ENCODE measurements at regions not wholly inside any gene's neighbourhood (a gene's known extent, or its start where the extent isn't known, plus 50 kb on each side); places are given as distances from the start of the nearest gene placed in this dataset.

DNA sequence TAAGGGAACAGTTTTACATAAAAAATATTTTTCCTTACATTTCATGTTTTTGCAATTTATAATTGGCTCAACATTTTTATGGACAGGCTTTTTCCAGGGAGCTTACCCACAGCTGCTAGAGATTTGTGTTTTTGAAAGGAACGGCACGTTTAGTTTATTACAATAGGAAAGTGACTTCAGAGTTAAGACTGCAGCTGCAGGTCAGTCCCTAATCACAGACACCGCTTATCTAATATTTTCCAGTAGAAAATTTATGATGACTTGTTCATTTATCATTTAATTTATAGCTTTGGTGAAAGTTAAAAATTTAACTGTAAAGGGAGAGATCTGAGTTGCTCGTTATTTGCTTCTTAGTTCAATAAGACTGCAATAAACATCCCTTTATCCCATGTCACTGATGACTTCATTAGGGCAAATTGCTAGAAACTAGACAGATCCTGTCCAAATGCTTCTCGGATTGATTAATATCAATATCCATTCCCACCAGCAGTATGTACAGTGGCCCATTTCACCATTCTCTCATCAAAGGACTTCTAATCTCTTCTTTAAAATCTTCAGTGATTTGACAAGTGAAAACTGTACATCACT is 97.0 kb upstream of the ODAD2 start:
- TF ChIP-seq, protein P1, sequence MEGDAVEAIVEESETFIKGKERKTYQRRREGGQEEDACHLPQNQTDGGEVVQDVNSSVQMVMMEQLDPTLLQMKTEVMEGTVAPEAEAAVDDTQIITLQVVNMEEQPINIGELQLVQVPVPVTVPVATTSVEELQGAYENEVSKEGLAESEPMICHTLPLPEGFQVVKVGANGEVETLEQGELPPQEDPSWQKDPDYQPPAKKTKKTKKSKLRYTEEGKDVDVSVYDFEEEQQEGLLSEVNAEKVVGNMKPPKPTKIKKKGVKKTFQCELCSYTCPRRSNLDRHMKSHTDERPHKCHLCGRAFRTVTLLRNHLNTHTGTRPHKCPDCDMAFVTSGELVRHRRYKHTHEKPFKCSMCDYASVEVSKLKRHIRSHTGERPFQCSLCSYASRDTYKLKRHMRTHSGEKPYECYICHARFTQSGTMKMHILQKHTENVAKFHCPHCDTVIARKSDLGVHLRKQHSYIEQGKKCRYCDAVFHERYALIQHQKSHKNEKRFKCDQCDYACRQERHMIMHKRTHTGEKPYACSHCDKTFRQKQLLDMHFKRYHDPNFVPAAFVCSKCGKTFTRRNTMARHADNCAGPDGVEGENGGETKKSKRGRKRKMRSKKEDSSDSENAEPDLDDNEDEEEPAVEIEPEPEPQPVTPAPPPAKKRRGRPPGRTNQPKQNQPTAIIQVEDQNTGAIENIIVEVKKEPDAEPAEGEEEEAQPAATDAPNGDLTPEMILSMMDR (conservative IDR thresholded peaks at IDR 0.05 in 1 of 2, IDR thresholded peaks at IDR 0.05 in 1 of 2; ENCODE audit: extremely low read depth in 1 of 2, insufficient read depth in 1 of 2, low read depth in 1 of 2, low read length in 2 of 2): no peak
- TF ChIP-seq EZH2 (IDR thresholded peaks at IDR 0.05; ENCODE audit: borderline replicate concordance, low read length): no peak
